ENCODE measurements at regions not wholly inside any gene's neighbourhood (a gene's known extent, or its start where the extent isn't known, plus 50 kb on each side); places are given as distances from the start of the nearest gene placed in this dataset.

- Histone ChIP-seq H2BK5ac (ENCODE audit: low read depth, low read length) (no peak overlapping the region), H2BK15ac (ENCODE audit: low read length) (no peak overlapping the region), H3K79me2 (ENCODE audit: control insufficient read depth in 1 of 2, insufficient read depth in 2 of 2, low read length in 2 of 2) (no peaks in the 10 kb centered on the region), H4K91ac (replicated peaks; ENCODE audit: insufficient read length, low read length) (no peak overlapping the region), H3K23me2 (ENCODE audit: low read depth, low read length) (no peaks in the 10 kb centered on the region), H4K8ac (ENCODE audit: extremely low read depth, insufficient read depth, low read length) (no peak overlapping the region), H3K4ac (replicated peaks; ENCODE audit: insufficient read length, low read depth, low read length) (no peak overlapping the region), H4K20me1 (replicated peaks in 1 of 2; ENCODE audit: control insufficient read depth in 1 of 2, insufficient read depth in 2 of 2, low read length in 2 of 2) (no peaks in the 10 kb centered on the region), H2BK12ac (ENCODE audit: low read depth, low read length) (no peak overlapping the region), H3K4me1 (replicated peaks in 1 of 4; ENCODE audit: control insufficient read depth in 3 of 4, insufficient read depth in 4 of 4, low read length in 3 of 4) (peaks cover 0 to 2% (median 0%) of the 10 kb centered on the region in 4 experiments; a peak in 1 of 7 replicates), H3K4me2 (ENCODE audit: insufficient read depth in 1 of 2, low read depth in 2 of 2, low read length in 2 of 2) (no peak overlapping the region), H3K14ac (ENCODE audit: insufficient read length) (no peak overlapping the region), H3K27ac (ENCODE audit: low read depth, low read length) (no peak overlapping the region), H3K4me3 (ENCODE audit: extremely low read depth in 1 of 4, insufficient read depth in 2 of 4, low read depth in 3 of 4, low read length in 4 of 4) (no peak overlapping the region), H2AFZ (ENCODE audit: low read length) (no peak overlapping the region), H3K27me3 (replicated peaks in 1 of 4; ENCODE audit: control insufficient read depth in 3 of 4, extremely low read depth in 1 of 4, insufficient read depth in 3 of 4, low read length in 3 of 4) (no peaks in the 10 kb centered on the region), H3K9me3 (ENCODE audit: insufficient read depth in 2 of 2, low read depth in 1 of 2, low read length in 1 of 2) (no peaks in the 10 kb centered on the region), H3K9ac (replicated peaks in 1 of 4; ENCODE audit: extremely low read depth in 1 of 4, low read depth in 3 of 4, low read length in 3 of 4) (no peak overlapping the region), H3K56ac (replicated peaks; ENCODE audit: insufficient read length, low read depth, low read length) (no peak overlapping the region), H2BK20ac (ENCODE audit: low read length) (no peak overlapping the region), H3K36me3 (ENCODE audit: control insufficient read depth in 2 of 4, insufficient read depth in 4 of 4, low read length in 3 of 4) (no peaks in the 10 kb centered on the region), H3K79me1 (ENCODE audit: low read depth, low read length) (no peaks in the 10 kb centered on the region), H3K23ac (ENCODE audit: insufficient read length) (no peak overlapping the region), H2BK120ac (replicated peaks; ENCODE audit: low read depth, low read length) (no peak overlapping the region), H3K18ac (ENCODE audit: extremely low read depth, low read length) (no peak overlapping the region), H2AK5ac (ENCODE audit: low read depth, low read length) (no peak overlapping the region), H4K5ac (ENCODE audit: insufficient read length, low read depth, low read length) (no peak overlapping the region)
- WGBS, 2 experiments (ENCODE audit: extremely low coverage in 1 of 2, insufficient coverage in 1 of 2, insufficient read length in 1 of 2, insufficient replicate concordance in 2 of 2, low coverage in 1 of 2, low lambda C conversion rate in 2 of 2, missing lambda C conversion rate in 1 of 2): 95% methylated on average over 2 of the region's 2 CpGs; no CpG with 5 or more reads in 1 of the 2 experiments
- FAIRE-seq (peak; percentile 68), DNase-seq (ENCODE audit: low read depth in 1 of 2, low spot score in 2 of 2) (no peak)
- CTCF ChIA-PET (ENCODE audit: partially characterized antibody): interaction anchor here (0.6 to 0.7 kb wide), 2 partner anchors 17 to 132 kb away, joined by 3 read pairs; no protein-coding TSS in a partner anchor
- POLR2A ChIA-PET (ENCODE audit: partially characterized antibody): no interaction called here
- no peak for TF ChIP-seq SUZ12 (IDR thresholded peaks at IDR 0.05; ENCODE audit: low read length)
- peak; percentile 28 to 38; a peak in 2 of 4 replicates for TF ChIP-seq RAD21 (IDR thresholded peaks at IDR 0.05 in 1 of 2, conservative IDR thresholded peaks at IDR 0.05 in 1 of 2; ENCODE audit: low read depth in 2 of 2, low read length in 2 of 2)
- TF ChIP-seq CTCF (IDR thresholded peaks at IDR 0.05; ENCODE audit: control extremely low read depth in 1 of 3, insufficient read depth in 1 of 3, low read depth in 1 of 3, low read length in 3 of 3): peak in 2 of 3 experiments; percentile 6 to 43; a peak in 2 of 4 replicates
These were observed 187.8 kb downstream of the NXNL2 start for GRCh38 chr9:88722753-88723152.

Data from H1 (cell line).